ENCODE measurements at regions not wholly inside any gene's neighbourhood (a gene's known extent, or its start where the extent isn't known, plus 50 kb on each side); places are given as distances from the start of the nearest gene placed in this dataset.
"Not testable (repeated sequence)": the region's sequence is repeated elsewhere in the genome, so short reads cannot be mapped to it uniquely, and the experiment has no call there.

- TF ChIP-seq, protein P1, sequence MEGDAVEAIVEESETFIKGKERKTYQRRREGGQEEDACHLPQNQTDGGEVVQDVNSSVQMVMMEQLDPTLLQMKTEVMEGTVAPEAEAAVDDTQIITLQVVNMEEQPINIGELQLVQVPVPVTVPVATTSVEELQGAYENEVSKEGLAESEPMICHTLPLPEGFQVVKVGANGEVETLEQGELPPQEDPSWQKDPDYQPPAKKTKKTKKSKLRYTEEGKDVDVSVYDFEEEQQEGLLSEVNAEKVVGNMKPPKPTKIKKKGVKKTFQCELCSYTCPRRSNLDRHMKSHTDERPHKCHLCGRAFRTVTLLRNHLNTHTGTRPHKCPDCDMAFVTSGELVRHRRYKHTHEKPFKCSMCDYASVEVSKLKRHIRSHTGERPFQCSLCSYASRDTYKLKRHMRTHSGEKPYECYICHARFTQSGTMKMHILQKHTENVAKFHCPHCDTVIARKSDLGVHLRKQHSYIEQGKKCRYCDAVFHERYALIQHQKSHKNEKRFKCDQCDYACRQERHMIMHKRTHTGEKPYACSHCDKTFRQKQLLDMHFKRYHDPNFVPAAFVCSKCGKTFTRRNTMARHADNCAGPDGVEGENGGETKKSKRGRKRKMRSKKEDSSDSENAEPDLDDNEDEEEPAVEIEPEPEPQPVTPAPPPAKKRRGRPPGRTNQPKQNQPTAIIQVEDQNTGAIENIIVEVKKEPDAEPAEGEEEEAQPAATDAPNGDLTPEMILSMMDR (tag by site-specific recombination; IDR thresholded peaks at IDR 0.05), result not testable (repeated sequence)
- not testable (repeated sequence) for TF ChIP-seq SCRT1 (tag by site-specific recombination; IDR thresholded peaks at IDR 0.05; ENCODE audit: borderline replicate concordance); PATZ1 (tag by site-specific recombination; IDR thresholded peaks at IDR 0.05); ZNF530 (tag by site-specific recombination; IDR thresholded peaks at IDR 0.05; ENCODE audit: low read depth); PRDM6 (tag by site-specific recombination; IDR thresholded peaks at IDR 0.05)
- TF ChIP-seq, protein P2, sequence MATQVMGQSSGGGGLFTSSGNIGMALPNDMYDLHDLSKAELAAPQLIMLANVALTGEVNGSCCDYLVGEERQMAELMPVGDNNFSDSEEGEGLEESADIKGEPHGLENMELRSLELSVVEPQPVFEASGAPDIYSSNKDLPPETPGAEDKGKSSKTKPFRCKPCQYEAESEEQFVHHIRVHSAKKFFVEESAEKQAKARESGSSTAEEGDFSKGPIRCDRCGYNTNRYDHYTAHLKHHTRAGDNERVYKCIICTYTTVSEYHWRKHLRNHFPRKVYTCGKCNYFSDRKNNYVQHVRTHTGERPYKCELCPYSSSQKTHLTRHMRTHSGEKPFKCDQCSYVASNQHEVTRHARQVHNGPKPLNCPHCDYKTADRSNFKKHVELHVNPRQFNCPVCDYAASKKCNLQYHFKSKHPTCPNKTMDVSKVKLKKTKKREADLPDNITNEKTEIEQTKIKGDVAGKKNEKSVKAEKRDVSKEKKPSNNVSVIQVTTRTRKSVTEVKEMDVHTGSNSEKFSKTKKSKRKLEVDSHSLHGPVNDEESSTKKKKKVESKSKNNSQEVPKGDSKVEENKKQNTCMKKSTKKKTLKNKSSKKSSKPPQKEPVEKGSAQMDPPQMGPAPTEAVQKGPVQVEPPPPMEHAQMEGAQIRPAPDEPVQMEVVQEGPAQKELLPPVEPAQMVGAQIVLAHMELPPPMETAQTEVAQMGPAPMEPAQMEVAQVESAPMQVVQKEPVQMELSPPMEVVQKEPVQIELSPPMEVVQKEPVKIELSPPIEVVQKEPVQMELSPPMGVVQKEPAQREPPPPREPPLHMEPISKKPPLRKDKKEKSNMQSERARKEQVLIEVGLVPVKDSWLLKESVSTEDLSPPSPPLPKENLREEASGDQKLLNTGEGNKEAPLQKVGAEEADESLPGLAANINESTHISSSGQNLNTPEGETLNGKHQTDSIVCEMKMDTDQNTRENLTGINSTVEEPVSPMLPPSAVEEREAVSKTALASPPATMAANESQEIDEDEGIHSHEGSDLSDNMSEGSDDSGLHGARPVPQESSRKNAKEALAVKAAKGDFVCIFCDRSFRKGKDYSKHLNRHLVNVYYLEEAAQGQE (tag by site-specific recombination; IDR thresholded peaks at IDR 0.05), result not testable (repeated sequence)
- TF ChIP-seq, protein P3, sequence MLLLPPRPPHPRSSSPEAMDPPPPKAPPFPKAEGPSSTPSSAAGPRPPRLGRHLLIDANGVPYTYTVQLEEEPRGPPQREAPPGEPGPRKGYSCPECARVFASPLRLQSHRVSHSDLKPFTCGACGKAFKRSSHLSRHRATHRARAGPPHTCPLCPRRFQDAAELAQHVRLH (tag by site-specific recombination; IDR thresholded peaks at IDR 0.05), result not testable (repeated sequence)
Measured at GRCh38 chr5:103858367-103858766, 295.8 kb upstream of the NUDT12 start.

Measured in HEK293 (cell line).